Esophagus (tissue), 2 donors: ENCODE measurements at regions not wholly inside any gene's neighbourhood (a gene's known extent, or its start where the extent isn't known, plus 50 kb on each side); places are given as distances from the start of the nearest gene placed in this dataset.

Experiments
- H3K27ac ChIP-seq, 2 donors: one replicate each; pipeline ENCODE4 v1.5.1; 2013; ENCODE audit warnings: low read depth in 2 of 2, mild to moderate bottlenecking in 2 of 2, inconsistent platforms in 1 of 2, low read length in 1 of 2, moderate library complexity in 1 of 2
- H3K27me3 ChIP-seq, 2 donors: one replicate each; pipeline ENCODE4 v1.6.1; 2013; ENCODE audit warnings: low read length in 2 of 2, control low read depth in 1 of 2, mild to moderate bottlenecking in 1 of 2; ENCODE audit not compliant: insufficient read depth in 2 of 2, control insufficient read depth in 1 of 2
- H3K36me3 ChIP-seq, 2 donors: one replicate each; pipeline ENCODE4 v1.6.1; 2013; ENCODE audit warnings: low read length in 1 of 2; ENCODE audit not compliant: control insufficient read depth in 2 of 2, insufficient read depth in 2 of 2
- H3K4me1 ChIP-seq, 2 donors: one replicate each; pipeline ENCODE4 v1.6.1; 2013; ENCODE audit warnings: low read length in 1 of 2; ENCODE audit not compliant: control insufficient read depth in 2 of 2, insufficient read depth in 2 of 2
- H3K4me3 ChIP-seq, 2 donors: one replicate each; pipeline ENCODE4 v1.5.1; 2013; ENCODE audit warnings: low read length in 2 of 2, mild to moderate bottlenecking in 2 of 2, low read depth in 1 of 2, moderate library complexity in 1 of 2
- H3K9me3 ChIP-seq, 2 donors: one replicate each; pipeline ENCODE4 v1.6.1; 2013; ENCODE audit warnings: mild to moderate bottlenecking in 2 of 2, low read depth in 1 of 2, low read length in 1 of 2, moderate library complexity in 1 of 2; ENCODE audit not compliant: control insufficient read depth in 2 of 2, insufficient read depth in 1 of 2
- WGBS, 2 donors: extraction: QIAGEN DNeasy Blood & Tissue Kit; methylation state at CpG; one replicate each; pipeline ENCODE4 v1.1.7; 2013; 5-methylcytosine and 5-hydroxymethylcytosine counted together
- donor health status: healthy with polysubstance abuse.
- donor health status: Bipolar disorder and iron deficiency.

DNA sequence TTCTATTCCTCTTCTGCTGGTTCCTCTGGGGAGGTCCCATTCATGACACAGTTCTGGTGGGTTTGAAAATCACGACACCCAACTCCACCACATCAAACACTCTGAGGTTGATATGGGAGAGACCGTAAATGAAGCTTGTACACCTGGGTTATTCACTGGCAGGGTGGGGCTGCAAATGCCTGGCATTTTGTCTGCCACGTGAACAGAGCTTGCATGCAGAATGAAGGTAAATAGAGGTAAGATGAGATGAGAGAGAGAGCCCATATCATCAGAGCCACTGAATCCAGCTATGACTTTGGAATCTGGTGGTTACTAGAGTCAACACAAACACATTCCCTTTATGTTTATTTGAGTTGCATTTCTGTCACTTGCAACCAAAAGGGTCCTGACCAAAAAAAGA lies 97.4 kb downstream of the BANF2 start:
- WGBS, 2 donors: 37 to 39% methylated on average over 3 of the region's 3 CpGs
- Histone ChIP-seq H3K4me3 (no peak overlapping the region), H3K9me3 (peaks cover 0 to 2% of the 10 kb centered on the region in 2 donors), H3K27me3 (no peaks in the 10 kb centered on the region), H3K27ac (no peak overlapping the region), H3K36me3 (no peaks in the 10 kb centered on the region), H3K4me1 (peaks cover 0 to 2% of the 10 kb centered on the region in 2 donors)

DNA sequence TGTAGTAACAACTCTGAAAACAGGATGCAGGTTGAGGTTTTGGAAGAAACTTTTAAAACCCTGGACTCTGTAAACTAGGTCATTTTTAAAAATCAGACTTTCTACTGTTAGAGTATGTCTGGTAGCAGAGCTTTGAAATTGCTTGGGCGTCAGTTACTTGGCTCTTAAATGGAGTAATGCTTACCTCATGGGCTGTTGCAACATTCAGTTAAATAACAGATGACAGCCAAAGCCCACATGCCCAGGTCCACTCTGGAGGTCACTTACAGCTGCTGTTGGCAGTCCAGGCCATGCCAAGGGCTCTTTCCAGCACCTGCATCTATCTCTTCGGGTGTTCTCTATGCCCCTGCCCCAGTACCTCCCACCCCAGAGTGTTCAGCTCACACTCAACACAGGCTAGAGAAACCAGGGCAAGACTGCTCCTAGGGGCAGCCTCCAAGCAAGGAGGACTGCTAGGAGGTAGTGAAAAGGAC lies 96.4 kb downstream of the BANF2 start:
- Histone ChIP-seq H3K4me1 (peaks cover 0 to 2% of the 10 kb centered on the region in 2 donors), H3K4me3 (no peak overlapping the region), H3K27ac (no peak overlapping the region), H3K9me3 (peaks cover 0 to 2% of the 10 kb centered on the region in 2 donors), H3K27me3 (no peaks in the 10 kb centered on the region), H3K36me3 (no peaks in the 10 kb centered on the region)
- WGBS, 2 donors: 59 to 63% methylated on average over 2 of the region's 2 CpGs

DNA sequence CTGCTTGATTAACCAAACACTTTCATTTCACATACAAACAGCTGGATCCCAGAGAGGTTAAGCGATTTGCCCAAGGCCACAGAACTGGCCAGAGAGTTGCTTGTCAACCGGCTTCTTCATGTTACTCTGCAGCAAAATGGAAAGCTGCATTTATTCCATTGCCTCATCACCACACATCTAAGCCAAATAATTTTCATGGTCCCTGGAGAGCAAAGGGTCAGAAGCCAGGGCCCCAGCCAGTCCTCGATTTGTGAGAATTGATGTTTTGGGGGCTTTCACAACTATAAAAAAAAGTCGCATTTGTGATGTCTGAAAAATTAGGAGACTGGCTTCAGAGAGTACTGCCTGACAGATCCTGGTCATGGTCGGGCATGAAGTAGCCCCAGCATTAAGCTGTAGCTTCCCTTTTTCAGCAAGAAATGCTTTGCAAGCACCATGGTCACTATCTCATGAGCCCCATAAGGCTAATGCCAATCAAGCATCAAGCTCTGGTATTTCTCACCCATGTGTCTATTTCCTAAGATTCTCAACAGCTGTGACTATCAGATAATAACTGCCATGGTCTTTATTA lies 95.8 kb downstream of the BANF2 start:
- Histone ChIP-seq H3K36me3 (no peaks in the 10 kb centered on the region), H3K9me3 (peaks cover 0 to 2% of the 10 kb centered on the region in 2 donors), H3K4me3 (no peak overlapping the region), H3K4me1 (peaks cover 0 to 2% of the 10 kb centered on the region in 2 donors), H3K27ac (no peak overlapping the region), H3K27me3 (no peaks in the 10 kb centered on the region)
- WGBS, 2 donors: 60 to 68% methylated on average over 5 of the region's 5 CpGs

DNA sequence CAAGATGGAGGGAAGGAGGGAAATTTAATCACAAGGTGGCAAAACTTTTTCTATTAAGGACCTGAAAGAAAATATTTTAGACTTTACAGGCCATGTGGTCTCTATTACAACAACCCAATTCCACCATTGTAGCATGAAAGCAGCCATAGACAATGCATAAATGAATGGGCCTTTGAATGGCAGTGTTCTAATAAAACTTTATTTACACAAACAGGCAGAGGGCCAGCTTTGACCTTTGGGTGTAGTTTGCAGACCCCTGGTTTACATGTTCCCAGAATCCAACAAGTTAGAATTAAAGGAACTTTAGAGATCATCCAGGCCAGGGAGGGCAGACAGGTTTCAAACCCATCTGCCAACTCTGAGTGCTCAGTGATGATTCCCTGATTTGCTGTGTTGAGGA lies 95.2 kb downstream of the BANF2 start:
- H3K36me3 ChIP-seq: no peaks in the 10 kb centered on the region
- H3K27ac ChIP-seq: no peak overlapping the region
- H3K4me3 ChIP-seq: no peak overlapping the region
- H3K4me1 ChIP-seq: no peaks in the 10 kb centered on the region
- no peaks in the 10 kb centered on the region for H3K27me3 ChIP-seq
- peaks cover 0 to 2% of the 10 kb centered on the region in 2 donors for H3K9me3 ChIP-seq

DNA sequence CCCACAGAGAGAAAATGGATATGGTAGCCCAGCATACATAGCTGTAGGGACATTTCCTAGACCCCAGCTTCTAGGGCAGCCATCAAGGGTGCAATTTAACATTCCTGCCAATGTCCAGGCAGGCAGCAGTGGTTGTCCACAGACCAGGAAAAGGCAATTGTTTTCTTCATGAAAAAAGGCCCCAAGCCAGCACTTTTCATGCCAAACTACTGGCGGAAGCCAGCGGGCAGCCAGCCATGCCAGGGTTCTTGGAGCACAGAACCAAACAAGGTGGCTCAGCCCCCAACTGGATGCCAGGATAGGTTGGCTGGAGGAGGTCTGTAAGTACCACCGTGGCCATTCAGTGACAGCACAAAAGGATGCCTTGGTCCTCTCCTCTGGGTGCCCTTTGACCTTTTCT lies 94.6 kb downstream of the BANF2 start:
- no peak overlapping the region for H3K4me3 ChIP-seq
- no peak overlapping the region for H3K27ac ChIP-seq
- no peaks in the 10 kb centered on the region for H3K36me3 ChIP-seq
- peaks cover 0 to 2% of the 10 kb centered on the region in 2 donors for H3K9me3 ChIP-seq
- WGBS, 2 donors: 35 to 61% methylated on average over 3 of the region's 3 CpGs
- H3K27me3 ChIP-seq: no peaks in the 10 kb centered on the region
- H3K4me1 ChIP-seq: no peaks in the 10 kb centered on the region

GRCh38 chr20:17793986-17794385 lies 94.2 kb downstream of the BANF2 start:
- H3K4me3 ChIP-seq: no peak overlapping the region
- H3K4me1 ChIP-seq: no peaks in the 10 kb centered on the region
- no peaks in the 10 kb centered on the region for H3K27me3 ChIP-seq
- H3K9me3 ChIP-seq: peaks cover 0 to under 1% of the 10 kb centered on the region in 2 donors
- H3K36me3 ChIP-seq: no peaks in the 10 kb centered on the region
- no peak overlapping the region for H3K27ac ChIP-seq
- WGBS, 2 donors: 81 to 89% methylated on average over 2 of the region's 2 CpGs

DNA sequence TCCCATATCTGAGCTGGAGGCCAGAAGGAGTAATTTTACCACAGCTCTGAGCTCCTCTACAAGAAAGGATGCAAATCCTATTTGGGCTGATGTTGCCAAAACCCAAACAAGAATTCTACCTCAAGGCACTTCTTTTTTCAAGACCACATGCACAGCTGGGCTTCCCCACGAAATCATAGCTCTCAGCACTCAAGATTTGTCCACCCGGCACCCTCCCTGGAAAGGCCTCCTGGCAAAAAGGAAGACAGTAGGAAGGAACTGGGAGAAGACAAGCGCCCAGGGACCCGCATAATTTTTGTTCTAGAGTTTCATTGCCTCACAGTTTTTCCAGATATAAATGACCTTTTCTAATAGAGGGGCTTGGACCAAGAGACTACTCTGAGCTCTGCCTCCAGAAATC lies 90.5 kb downstream of the BANF2 start:
- no peak overlapping the region for H3K27ac ChIP-seq
- no peaks in the 10 kb centered on the region for H3K27me3 ChIP-seq
- H3K36me3 ChIP-seq: no peaks in the 10 kb centered on the region
- no peaks in the 10 kb centered on the region for H3K9me3 ChIP-seq
- no peak overlapping the region for H3K4me3 ChIP-seq
- WGBS, 2 donors: 65 to 76% methylated on average over 4 of the region's 4 CpGs
- H3K4me1 ChIP-seq: no peaks in the 10 kb centered on the region

DNA sequence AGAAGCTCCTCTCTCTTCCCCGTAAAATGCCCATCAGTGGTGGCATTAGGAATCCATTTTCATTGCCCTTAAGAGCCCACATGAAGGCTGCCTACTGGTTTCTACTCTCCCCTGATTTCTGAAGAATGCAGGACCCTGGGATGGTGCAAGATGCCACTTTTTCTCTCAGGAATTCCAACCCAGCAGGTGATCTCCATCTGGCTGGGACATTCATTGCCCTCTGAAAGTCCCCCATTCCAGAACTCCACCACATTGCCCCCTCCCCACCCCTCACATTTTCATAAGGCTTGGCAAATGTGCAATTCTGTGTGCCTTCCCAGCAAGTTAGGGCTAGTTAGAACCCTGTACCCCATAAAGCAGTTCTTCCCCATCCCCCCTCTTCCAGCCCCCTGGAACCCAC lies 88.0 kb downstream of the BANF2 start:
- Histone ChIP-seq H3K4me1 (no peaks in the 10 kb centered on the region), H3K4me3 (no peak overlapping the region), H3K27me3 (no peaks in the 10 kb centered on the region), H3K9me3 (no peaks in the 10 kb centered on the region), H3K36me3 (no peaks in the 10 kb centered on the region), H3K27ac (no peak overlapping the region)
- WGBS, 2 donors: 86 to 94% methylated on average over 1 of the region's 1 CpG

GRCh38 chr20:17786221-17786718 lies 86.5 kb downstream of the BANF2 start:
- no peaks in the 10 kb centered on the region for H3K4me1 ChIP-seq
- no peak overlapping the region for H3K27ac ChIP-seq
- no peaks in the 10 kb centered on the region for H3K9me3 ChIP-seq
- H3K4me3 ChIP-seq: no peak overlapping the region
- H3K36me3 ChIP-seq: no peaks in the 10 kb centered on the region
- no peaks in the 10 kb centered on the region for H3K27me3 ChIP-seq
- WGBS, 2 donors: 50 to 52% methylated on average over 11 of the region's 11 CpGs
